Neural cell (in vitro differentiated cells): ENCODE measurements at regions not wholly inside any gene's neighbourhood (a gene's known extent, or its start where the extent isn't known, plus 50 kb on each side); places are given as distances from the start of the nearest gene placed in this dataset.

Experiments
- EP300 ChIP-seq: fragments of 450-650 bp; conservative IDR thresholded peaks from 2 replicates; pipeline ENCODE4 v1.6.1; 2014; ENCODE audit warnings: antibody characterized with exemption, mild to moderate bottlenecking, moderate library complexity; ENCODE audit not compliant: poor library complexity, severe bottlenecking
- EZH2 ChIP-seq: fragments of 200-600, 300-800 bp; shearing (Covaris generic), sonication (generic); IDR thresholded peaks from 2 replicates; pipeline ENCODE4 v1.6.1; 2014; ENCODE audit warnings: antibody characterized with exemption, low read length, borderline replicate concordance, mild to moderate bottlenecking; ENCODE audit not compliant: insufficient read depth, poor library complexity, severe bottlenecking
- MXI1 ChIP-seq: fragments of 450-650 bp; conservative IDR thresholded peaks from 2 replicates; pipeline ENCODE4 v1.6.1; 2014; ENCODE audit warnings: antibody characterized with exemption, mild to moderate bottlenecking; ENCODE audit not compliant: poor library complexity, severe bottlenecking
- POLR2AphosphoS5 ChIP-seq: IDR thresholded peaks from 2 replicates; pipeline ENCODE4 v1.6.1; 2012
- RAD21 ChIP-seq: fragments of 450-650 bp; conservative IDR thresholded peaks from 2 replicates; pipeline ENCODE4 v1.6.1; 2014; ENCODE audit warnings: antibody characterized with exemption, mild to moderate bottlenecking, moderate library complexity
- SMC3 ChIP-seq: fragments of 450-650 bp; conservative IDR thresholded peaks from 2 replicates; pipeline ENCODE4 v1.6.1; 2014; ENCODE audit warnings: antibody characterized with exemption, mild to moderate bottlenecking, moderate library complexity; ENCODE audit not compliant: poor library complexity
- TAF1 ChIP-seq: IDR thresholded peaks from 2 replicates; pipeline ENCODE4 v1.6.1; 2012; ENCODE audit warnings: low read depth
- TF ChIP-seq, protein P1 (sequence below): fragments of 450-650 bp; IDR thresholded peaks from 2 replicates; pipeline ENCODE4 v1.5.1; 2014; ENCODE audit warnings: antibody characterized with exemption, mild to moderate bottlenecking, moderate library complexity; ENCODE audit not compliant: poor library complexity, severe bottlenecking
- TF ChIP-seq, protein P2 (sequence below): IDR thresholded peaks from 2 replicates; pipeline ENCODE4 v1.6.1; 2012; ENCODE audit warnings: borderline replicate concordance

DNA sequence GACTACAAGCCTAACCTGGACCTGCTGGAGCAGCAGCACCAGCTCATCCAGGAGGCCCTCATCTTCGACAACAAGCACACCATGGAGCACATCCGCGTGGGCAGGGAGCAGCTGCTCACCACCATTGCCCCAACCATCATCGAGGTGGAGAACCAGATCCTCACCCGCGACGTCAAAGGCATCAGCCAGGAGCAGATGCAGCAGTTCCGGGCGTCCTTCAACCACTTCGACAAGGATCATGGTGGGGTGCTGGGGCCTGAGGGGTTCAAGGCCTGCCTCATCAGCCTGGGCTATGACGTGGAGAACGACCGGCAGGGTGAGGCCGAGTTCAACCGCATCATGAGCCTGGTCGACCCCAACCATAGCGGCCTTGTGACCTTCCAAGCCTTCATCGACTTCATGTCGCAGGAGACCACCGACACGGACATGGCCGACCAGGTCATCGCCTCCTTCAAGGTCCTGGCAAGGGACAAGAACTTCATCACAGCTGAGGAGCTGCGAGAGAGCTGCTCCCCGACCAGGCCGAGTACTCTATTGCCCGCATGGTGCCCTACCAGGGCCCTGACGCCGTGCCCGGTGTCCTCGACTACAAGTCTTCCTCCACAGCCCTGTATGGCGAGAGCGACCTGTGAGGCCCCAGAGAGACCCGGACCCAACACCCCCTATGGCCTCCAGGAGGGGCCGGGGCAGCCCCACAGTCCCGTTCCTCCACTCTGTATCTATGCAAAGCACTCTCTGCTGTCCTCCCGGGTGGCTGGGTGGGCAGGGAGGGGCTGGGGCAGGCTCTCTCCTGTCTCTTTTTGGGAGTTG, 486.2 kb downstream of the TRAM1L1 start:
- TF ChIP-seq, protein P1, sequence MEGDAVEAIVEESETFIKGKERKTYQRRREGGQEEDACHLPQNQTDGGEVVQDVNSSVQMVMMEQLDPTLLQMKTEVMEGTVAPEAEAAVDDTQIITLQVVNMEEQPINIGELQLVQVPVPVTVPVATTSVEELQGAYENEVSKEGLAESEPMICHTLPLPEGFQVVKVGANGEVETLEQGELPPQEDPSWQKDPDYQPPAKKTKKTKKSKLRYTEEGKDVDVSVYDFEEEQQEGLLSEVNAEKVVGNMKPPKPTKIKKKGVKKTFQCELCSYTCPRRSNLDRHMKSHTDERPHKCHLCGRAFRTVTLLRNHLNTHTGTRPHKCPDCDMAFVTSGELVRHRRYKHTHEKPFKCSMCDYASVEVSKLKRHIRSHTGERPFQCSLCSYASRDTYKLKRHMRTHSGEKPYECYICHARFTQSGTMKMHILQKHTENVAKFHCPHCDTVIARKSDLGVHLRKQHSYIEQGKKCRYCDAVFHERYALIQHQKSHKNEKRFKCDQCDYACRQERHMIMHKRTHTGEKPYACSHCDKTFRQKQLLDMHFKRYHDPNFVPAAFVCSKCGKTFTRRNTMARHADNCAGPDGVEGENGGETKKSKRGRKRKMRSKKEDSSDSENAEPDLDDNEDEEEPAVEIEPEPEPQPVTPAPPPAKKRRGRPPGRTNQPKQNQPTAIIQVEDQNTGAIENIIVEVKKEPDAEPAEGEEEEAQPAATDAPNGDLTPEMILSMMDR, result no peak
- no peak for TF ChIP-seq EZH2
- no peak for TF ChIP-seq EP300
- TF ChIP-seq POLR2AphosphoS5, result no peak
- TF ChIP-seq TAF1, result no peak
- TF ChIP-seq RAD21, result no peak
- TF ChIP-seq, protein P2, sequence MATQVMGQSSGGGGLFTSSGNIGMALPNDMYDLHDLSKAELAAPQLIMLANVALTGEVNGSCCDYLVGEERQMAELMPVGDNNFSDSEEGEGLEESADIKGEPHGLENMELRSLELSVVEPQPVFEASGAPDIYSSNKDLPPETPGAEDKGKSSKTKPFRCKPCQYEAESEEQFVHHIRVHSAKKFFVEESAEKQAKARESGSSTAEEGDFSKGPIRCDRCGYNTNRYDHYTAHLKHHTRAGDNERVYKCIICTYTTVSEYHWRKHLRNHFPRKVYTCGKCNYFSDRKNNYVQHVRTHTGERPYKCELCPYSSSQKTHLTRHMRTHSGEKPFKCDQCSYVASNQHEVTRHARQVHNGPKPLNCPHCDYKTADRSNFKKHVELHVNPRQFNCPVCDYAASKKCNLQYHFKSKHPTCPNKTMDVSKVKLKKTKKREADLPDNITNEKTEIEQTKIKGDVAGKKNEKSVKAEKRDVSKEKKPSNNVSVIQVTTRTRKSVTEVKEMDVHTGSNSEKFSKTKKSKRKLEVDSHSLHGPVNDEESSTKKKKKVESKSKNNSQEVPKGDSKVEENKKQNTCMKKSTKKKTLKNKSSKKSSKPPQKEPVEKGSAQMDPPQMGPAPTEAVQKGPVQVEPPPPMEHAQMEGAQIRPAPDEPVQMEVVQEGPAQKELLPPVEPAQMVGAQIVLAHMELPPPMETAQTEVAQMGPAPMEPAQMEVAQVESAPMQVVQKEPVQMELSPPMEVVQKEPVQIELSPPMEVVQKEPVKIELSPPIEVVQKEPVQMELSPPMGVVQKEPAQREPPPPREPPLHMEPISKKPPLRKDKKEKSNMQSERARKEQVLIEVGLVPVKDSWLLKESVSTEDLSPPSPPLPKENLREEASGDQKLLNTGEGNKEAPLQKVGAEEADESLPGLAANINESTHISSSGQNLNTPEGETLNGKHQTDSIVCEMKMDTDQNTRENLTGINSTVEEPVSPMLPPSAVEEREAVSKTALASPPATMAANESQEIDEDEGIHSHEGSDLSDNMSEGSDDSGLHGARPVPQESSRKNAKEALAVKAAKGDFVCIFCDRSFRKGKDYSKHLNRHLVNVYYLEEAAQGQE, result no peak
- no peak for TF ChIP-seq SMC3
- no peak for TF ChIP-seq MXI1
